K562 (cell line): ENCODE measurements at regions not wholly inside any gene's neighbourhood (a gene's known extent, or its start where the extent isn't known, plus 50 kb on each side); places are given as distances from the start of the nearest gene placed in this dataset.

ENCODE experiments used
- ATAC-seq: fragments of 200-7000 bp; cut with Tn5 transposase; 3 replicates; pipeline ENCODE4 v1.9.1; 2020; ENCODE audit warnings: moderate library complexity
- BruUV-seq: library from RNA; stranded (reverse); fragments of 400-500 nt; replicated peaks from 2 replicates; lab custom pipeline; 2021; lab: Mats Ljungman, UMichigan
- CTCF ChIA-PET: fragments of 300-600 bp; formaldehyde crosslinking; extraction: SDS; loops from one replicate; lab custom pipeline; 2021; ENCODE audit warnings: low intra/inter-chr PET ratio; lab: Yijun Ruan, JAX
- POLR2A ChIA-PET: fragments of 300-600, 350-650 bp; sonication (Branson Sonifier 250); formaldehyde crosslinking; extraction: SDS; loops from one replicate; lab custom pipeline; 2021; ENCODE audit warnings: antibody characterized with exemption, inconsistent platforms; lab: Yijun Ruan, JAX
- DNase-seq, 4 experiments: peaks; one replicate each; pipeline versions ENCODE4 v3.0.0 to v3.0.0-alpha.2; 2011 to 2018; ENCODE audit warnings: low spot score in 3 of 4, mixed read lengths in 3 of 4; ENCODE audit errors: extremely low read depth in 1 of 4
- FAIRE-seq: peaks from 2 replicates; lab custom pipeline; 2011; peaks lifted over from hg19 to GRCh38; lab: Jason Lieb, UNC
- H2AFZ ChIP-seq: 2 replicates; pipeline ENCODE4 v1.6.0; 2011; ENCODE audit warnings: low read depth, low read length, control low read depth, inconsistent platforms
- H3K27ac ChIP-seq: fragments of 200-600 bp; 3 replicates; pipeline ENCODE4 v1.8.0; 2011; ENCODE audit warnings: low read depth, mild to moderate bottlenecking, control low read depth, inconsistent platforms, low read length, moderate library complexity, mixed read lengths; ENCODE audit errors: extremely low read depth
- H3K27me3 ChIP-seq, 2 experiments: fragments of 300-600 bp in 1 of 2; 2 replicates in 1 of 2; 3 replicates in 1 of 2; pipeline versions ENCODE4 v1.6.0 to v1.8.0; 2011; ENCODE audit warnings: inconsistent platforms in 2 of 2, low read length in 2 of 2, mild to moderate bottlenecking in 1 of 2, mixed read lengths in 1 of 2, moderate library complexity in 1 of 2; ENCODE audit not compliant: control insufficient read depth in 2 of 2, insufficient read depth in 2 of 2
- H3K36me3 ChIP-seq: fragments of 300-600 bp; 3 replicates; pipeline ENCODE4 v1.8.0; 2011; ENCODE audit warnings: mild to moderate bottlenecking, low read length, inconsistent platforms; ENCODE audit not compliant: control insufficient read depth, insufficient read depth
- H3K4me1 ChIP-seq, 2 experiments: fragments of 200-600 bp in 1 of 2; replicated peaks in 1 of 2; 2 replicates in 1 of 2; 3 replicates in 1 of 2; pipeline versions ENCODE4 v1.5.1 to v1.8.0; 2011; ENCODE audit warnings: inconsistent platforms in 2 of 2, low read length in 2 of 2, mild to moderate bottlenecking in 1 of 2, mixed read lengths in 1 of 2, moderate library complexity in 1 of 2; ENCODE audit not compliant: control insufficient read depth in 2 of 2, insufficient read depth in 2 of 2
- H3K4me2 ChIP-seq: 2 replicates; pipeline ENCODE4 v1.6.1; 2011; ENCODE audit warnings: low read length, control low read depth, inconsistent platforms, mixed read lengths; ENCODE audit not compliant: insufficient read depth
- H3K4me3 ChIP-seq: fragments of 200-600 bp; sonication (generic), shearing (Covaris generic); 2 replicates; pipeline ENCODE4 v1.5.1; 2016; ENCODE audit warnings: control low read depth, inconsistent platforms
- H3K79me2 ChIP-seq: fragments of 200-600 bp; 3 replicates; pipeline ENCODE4 v1.8.0; 2011; ENCODE audit warnings: low read length, inconsistent platforms; ENCODE audit not compliant: control insufficient read depth, insufficient read depth
- H3K9ac ChIP-seq, 2 experiments: 2 replicates each; pipeline versions ENCODE4 v1.6.0 to v1.6.1; 2011; ENCODE audit warnings: low read depth in 2 of 2, low read length in 2 of 2, control low read depth in 1 of 2, inconsistent platforms in 1 of 2, mild to moderate bottlenecking in 1 of 2, mixed read lengths in 1 of 2; ENCODE audit not compliant: insufficient read depth in 1 of 2
- H3K9me1 ChIP-seq: one replicate; pipeline ENCODE4 v1.6.0; 2011; ENCODE audit warnings: inconsistent platforms, mild to moderate bottlenecking, low read length, moderate library complexity; ENCODE audit not compliant: control insufficient read depth, insufficient read depth
- H3K9me3 ChIP-seq: replicated peaks from 2 replicates; pipeline ENCODE4 v1.5.1; 2011; ENCODE audit warnings: low read depth, low read length, inconsistent platforms; ENCODE audit not compliant: control insufficient read depth, insufficient read depth
- H4K20me1 ChIP-seq: replicated peaks from 2 replicates; pipeline ENCODE4 v1.6.1; 2011; ENCODE audit warnings: low read length, inconsistent platforms, mixed read lengths; ENCODE audit not compliant: control insufficient read depth, insufficient read depth
- ATF3 ChIP-seq, 2 experiments: fragments of 450-650 bp in 1 of 2; sonication (generic) in 1 of 2; formaldehyde crosslinking in 1 of 2; IDR thresholded peaks in 1 of 2; conservative IDR thresholded peaks in 1 of 2; 2 replicates each; pipeline versions ENCODE4 v1.6.1 to v1.8.1; 2016 to 2023; ENCODE audit warnings: mild to moderate bottlenecking in 2 of 2, moderate library complexity in 2 of 2, inconsistent platforms in 1 of 2, missing genetic modification reagents in 1 of 2
- OTX1 ChIP-seq: fragments of 450-650 bp; formaldehyde crosslinking; IDR thresholded peaks from 2 replicates; pipeline ENCODE4 v1.4.0; 2022; ENCODE audit warnings: mild to moderate bottlenecking
- TEAD2 ChIP-seq: fragments of 450-650 bp; IDR thresholded peaks from 2 replicates; pipeline ENCODE4 v1.6.1; 2016; ENCODE audit warnings: missing genetic modification characterization, control low read depth, missing compliant biosample characterization
- ZKSCAN1 ChIP-seq: fragments of 150-350 bp; IDR thresholded peaks from 2 replicates; pipeline ENCODE4 v1.6.1; 2016; ENCODE audit warnings: low read depth, low read length
- ZNF830 ChIP-seq: fragments of 250-450 bp; sonication (Bioruptor Pico); IDR thresholded peaks from 2 replicates; pipeline ENCODE4 v1.5.0; 2021; ENCODE audit warnings: mild to moderate bottlenecking
- WGBS: fragments of 100-300 bp; shearing (Covaris generic); methylation state at CpG from one replicate; pipeline ENCODE4 v1.1.6; 2016; ENCODE audit warnings: low coverage, mixed read lengths; ENCODE audit not compliant: insufficient coverage; ENCODE audit errors: missing lambda C conversion rate; 5-methylcytosine and 5-hydroxymethylcytosine counted together
- in situ Hi-C: fragments of 300-500 bp; cut with MboI; formaldehyde crosslinking; loops from 4 replicates; pipeline ENCODE4 v1.15.0; 2018; ENCODE audit warnings: inconsistent platforms, mixed read lengths
- intact Hi-C: fragments of 100-400 bp; cut with micrococcal nuclease; formaldehyde crosslinking; loops from 2 replicates; pipeline ENCODE4 v1.14.2; 2022

DNA sequence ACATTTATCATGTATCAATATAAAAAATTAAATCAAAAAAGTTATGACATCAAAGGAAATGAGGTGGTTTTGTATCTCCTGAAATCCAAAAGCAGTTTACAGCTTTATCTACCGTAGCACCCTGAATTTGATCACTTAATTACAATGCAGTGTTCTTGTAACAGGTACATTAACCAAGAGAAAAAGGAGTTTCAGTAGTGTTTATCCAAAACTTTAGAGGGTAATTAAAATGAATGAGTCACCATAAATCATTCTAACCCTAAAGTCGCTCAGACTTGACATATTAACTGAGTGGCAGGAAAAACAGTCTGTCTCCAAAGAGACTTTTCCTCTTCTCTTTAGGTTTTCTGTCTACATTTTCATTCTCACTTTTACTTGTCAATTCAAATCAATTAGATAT lies 907.6 kb upstream of the EPHA5 start:
- no TSS peak for BruUV-seq
- Histone ChIP-seq H3K4me2 (no peak overlapping the region), H3K36me3 (no peaks in the 10 kb centered on the region), H3K27me3 (no peaks in the 10 kb centered on the region), H3K9ac (no peak overlapping the region), H3K27ac (no peak overlapping the region), H4K20me1 (no peaks in the 10 kb centered on the region), H3K9me3 (no peaks in the 10 kb centered on the region), H3K4me1 (no peaks in the 10 kb centered on the region), H3K79me2 (no peaks in the 10 kb centered on the region), H2AFZ (no peak overlapping the region), H3K4me3 (no peak overlapping the region), H3K9me1 (no peaks in the 10 kb centered on the region)
- TF ChIP-seq ZKSCAN1 (no peak), ATF3 (IDR thresholded peaks at IDR 0.05) (no peak), ATF3 (CRISPR knock-in tag; conservative IDR thresholded peaks at IDR 0.05) (no peak), ZNF830 (CRISPR knock-in tag) (no peak), TEAD2 (tag) (no peak), OTX1 (no peak)
- in situ Hi-C loops = no loop called here
- FAIRE-seq = no peak
- no peak for ATAC-seq
- WGBS = 0% methylated on average over 2 of the region's 2 CpGs
- intact Hi-C loops = no loop called here
- POLR2A ChIA-PET = no interaction called here
- CTCF ChIA-PET = no interaction called here
- no peak for DNase-seq
